CD4-positive, CD25-positive, alpha-beta regulatory T cell (primary cell): ENCODE measurements at regions not wholly inside any gene's neighbourhood (a gene's known extent, or its start where the extent isn't known, plus 50 kb on each side); places are given as distances from the start of the nearest gene placed in this dataset.
"Not testable (repeated sequence)": the region's sequence is repeated elsewhere in the genome, so short reads cannot be mapped to it uniquely, and the experiment has no call there.

Experiments used
- ATAC-seq, 2 donors: fragments of 150-1000 bp; cut with Tn5 transposase; one replicate each; pipeline ENCODE4 v1.10.0; 2021; ENCODE audit warnings: low read depth in 2 of 2, moderate number of reproducible peaks in 2 of 2, moderate library complexity in 1 of 2
- DNase-seq, 3 donors: peaks; one replicate each; pipeline versions ENCODE4 v3.0.0 to v3.0.0-alpha.2; 2012 to 2022; ENCODE audit warnings: mixed read lengths in 1 of 3
- H3K27ac ChIP-seq: one replicate; pipeline ENCODE4 v1.7.0; 2013; ENCODE audit warnings: mild to moderate bottlenecking, low read length; ENCODE audit not compliant: insufficient read depth, poor library complexity, severe bottlenecking
- H3K27me3 ChIP-seq: one replicate; pipeline ENCODE4 v1.7.0; 2013; ENCODE audit warnings: low read length; ENCODE audit not compliant: control insufficient read depth, insufficient read depth
- H3K36me3 ChIP-seq: one replicate; pipeline ENCODE4 v1.7.0; 2013; ENCODE audit warnings: mild to moderate bottlenecking, low read length, moderate library complexity; ENCODE audit not compliant: control insufficient read depth, insufficient read depth
- H3K4me1 ChIP-seq: 2 replicates; pipeline ENCODE4 v1.7.0; 2013; ENCODE audit warnings: mild to moderate bottlenecking, low read length; ENCODE audit not compliant: insufficient read depth, control insufficient read depth, poor library complexity, severe bottlenecking
- H3K4me3 ChIP-seq: one replicate; pipeline ENCODE4 v1.7.0; 2013; ENCODE audit warnings: low read depth, mild to moderate bottlenecking, low read length, moderate library complexity
- H3K9me3 ChIP-seq, 2 experiments: 1 replicate in 1 of 2; 2 replicates in 1 of 2; pipeline ENCODE4 v1.7.0; 2013; ENCODE audit warnings: low read length in 2 of 2, mild to moderate bottlenecking in 1 of 2, moderate library complexity in 1 of 2; ENCODE audit not compliant: control insufficient read depth in 2 of 2
- H3K27ac Mint-ChIP-seq, 3 donors: one replicate each; pipeline ENCODE4 v1.8.0; 2020 to 2022; ENCODE audit warnings: mild to moderate bottlenecking in 3 of 3, mixed read lengths in 3 of 3, moderate library complexity in 2 of 3
- H3K27me3 Mint-ChIP-seq: one replicate; pipeline ENCODE4 v1.8.0; 2022; ENCODE audit warnings: mild to moderate bottlenecking, mixed read lengths
- H3K36me3 Mint-ChIP-seq: one replicate; pipeline ENCODE4 v1.8.0; 2020; ENCODE audit warnings: mixed read lengths
- H3K4me1 Mint-ChIP-seq, 4 donors: one replicate each; pipeline ENCODE4 v1.8.0; 2020 to 2022; ENCODE audit warnings: mixed read lengths in 4 of 4, mild to moderate bottlenecking in 1 of 4
- H3K4me3 Mint-ChIP-seq, 4 donors: one replicate each; pipeline ENCODE4 v1.8.0; 2020 to 2022; ENCODE audit warnings: mild to moderate bottlenecking in 4 of 4, mixed read lengths in 4 of 4, moderate library complexity in 3 of 4
- H3K9me3 Mint-ChIP-seq, 7 donors: one replicate each; pipeline ENCODE4 v1.8.0; 2020 to 2022; ENCODE audit warnings: mixed read lengths in 7 of 7, mild to moderate bottlenecking in 3 of 7, moderate library complexity in 2 of 7

DNA sequence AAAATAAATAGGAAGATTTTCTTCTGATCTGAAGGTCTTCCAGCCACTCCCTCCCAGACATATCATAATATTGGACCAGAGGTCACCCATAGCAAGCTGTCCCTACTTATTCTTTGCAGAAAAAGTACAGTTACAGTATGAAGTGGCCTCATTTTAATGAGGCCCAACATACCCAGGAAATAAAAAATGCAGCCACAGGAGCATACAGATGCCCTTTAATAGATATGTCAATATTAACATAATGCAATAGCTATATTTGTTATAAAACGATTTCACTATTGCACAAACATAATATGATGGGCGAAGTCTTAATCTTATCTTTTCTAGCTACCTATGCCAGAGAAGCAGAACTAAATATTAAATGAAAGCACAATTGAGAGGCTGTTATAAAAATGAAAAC lies 124.1 kb upstream of the PRSS1 start:
- not testable (repeated sequence) for H3K4me3 Mint-ChIP-seq, H3K27me3 Mint-ChIP-seq, H3K4me3 ChIP-seq, ATAC-seq, H3K36me3 Mint-ChIP-seq, H3K4me1 ChIP-seq, H3K36me3 ChIP-seq, H3K9me3 Mint-ChIP-seq, DNase-seq, H3K27ac ChIP-seq, H3K9me3 ChIP-seq, H3K27me3 ChIP-seq
- Mint-ChIP-seq H3K27ac (peak overlapping the region in 1 of 3 donors; percentile 22), H3K4me1 (peaks cover 0 to 15% (median 3%) of the 10 kb centered on the region in 4 donors)

DNA sequence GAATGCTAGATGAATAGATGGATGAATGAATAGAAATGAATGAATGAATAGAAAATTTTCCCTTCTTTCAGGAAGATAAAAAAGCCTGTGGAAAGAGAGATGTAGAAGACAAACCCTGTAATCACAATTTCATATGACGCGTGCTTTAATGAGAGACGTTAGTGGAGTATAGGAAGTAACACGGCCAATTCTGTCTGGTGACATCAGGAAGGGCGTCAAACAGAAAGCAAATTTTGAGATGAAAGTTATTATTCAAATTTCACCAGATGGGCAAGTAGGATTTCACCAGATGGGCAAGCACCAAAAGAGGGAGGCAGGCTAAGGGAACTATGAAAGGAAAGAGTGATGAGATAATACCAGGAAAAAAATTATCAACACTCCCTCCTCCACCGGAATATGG lies 128.9 kb upstream of the PRSS1 start:
- peak overlapping the region; percentile 64 for H3K4me3 ChIP-seq
- H3K4me1 Mint-ChIP-seq, result peaks cover 0 to 24% (median 2%) of the 10 kb centered on the region in 4 donors
- H3K27me3 ChIP-seq, result no peaks in the 10 kb centered on the region
- peak overlapping the region in 2 of 3 donors; percentile 57 to 91 for H3K27ac Mint-ChIP-seq
- H3K4me3 Mint-ChIP-seq, result peak overlapping the region; percentile 65 to 85 (median 76)
- DNase-seq (no peak), ATAC-seq (no peak)
- peak overlapping the region; percentile 75 for H3K27ac ChIP-seq
- no peaks in the 10 kb centered on the region for H3K36me3 ChIP-seq
- H3K36me3 Mint-ChIP-seq, result peaks cover under 1% of the 10 kb centered on the region
- peaks cover 5% of the 10 kb centered on the region for H3K27me3 Mint-ChIP-seq
- H3K9me3 Mint-ChIP-seq, result no peaks in the 10 kb centered on the region
- no peaks in the 10 kb centered on the region for H3K9me3 ChIP-seq
- H3K4me1 ChIP-seq, result no peaks in the 10 kb centered on the region

DNA sequence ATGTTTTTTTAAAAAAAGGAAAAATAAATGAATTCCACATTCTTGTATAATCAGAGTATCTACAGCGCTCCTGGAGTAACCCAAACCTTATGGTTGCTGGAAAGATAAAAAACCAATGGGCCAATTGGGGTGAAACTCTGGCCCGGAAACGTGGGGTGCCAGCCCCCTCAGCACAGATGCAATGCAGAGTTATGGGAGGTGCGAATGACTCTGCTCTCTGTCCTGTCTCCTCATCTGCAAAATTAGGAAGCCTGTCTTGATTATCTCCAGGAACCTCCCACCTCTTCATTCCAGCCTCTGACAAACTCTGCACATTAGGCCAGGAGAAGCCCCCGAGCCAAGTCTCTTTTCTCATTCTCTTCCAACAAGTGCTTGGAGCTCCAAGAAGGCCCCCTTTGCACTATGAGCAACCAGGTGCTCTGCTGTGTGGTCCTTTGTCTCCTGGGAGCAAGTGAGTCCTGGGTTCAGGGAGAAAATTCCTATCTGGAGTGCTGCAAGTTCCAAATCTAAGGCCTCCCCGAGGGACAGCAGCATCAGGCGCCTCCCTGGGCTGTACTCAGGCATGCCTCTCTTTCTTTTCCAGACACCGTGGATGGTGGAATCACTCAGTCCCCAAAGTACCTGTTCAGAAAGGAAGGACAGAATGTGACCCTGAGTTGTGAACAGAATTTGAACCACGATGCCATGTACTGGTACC lies 130.5 kb upstream of the PRSS1 start:
- ATAC-seq, result peak in 1 of 2 donors; percentile 45
- H3K36me3 Mint-ChIP-seq, result peaks cover 7% of the 10 kb centered on the region
- no peaks in the 10 kb centered on the region for H3K4me1 ChIP-seq
- H3K4me3 Mint-ChIP-seq, result peak overlapping the region; percentile 34 to 80 (median 75)
- no peak for DNase-seq
- H3K27me3 Mint-ChIP-seq, result peaks cover 5% of the 10 kb centered on the region
- H3K4me1 Mint-ChIP-seq, result peaks cover 0 to 31% (median 2%) of the 10 kb centered on the region in 4 donors
- peak overlapping the region; percentile 57 for H3K4me3 ChIP-seq
- H3K27ac ChIP-seq, result peak overlapping the region; percentile 65
- H3K9me3 Mint-ChIP-seq, result no peaks in the 10 kb centered on the region
- H3K9me3 ChIP-seq, result no peaks in the 10 kb centered on the region
- H3K27me3 ChIP-seq, result no peaks in the 10 kb centered on the region
- peak overlapping the region in 1 of 3 donors; percentile 42 for H3K27ac Mint-ChIP-seq
- H3K36me3 ChIP-seq, result no peaks in the 10 kb centered on the region

DNA sequence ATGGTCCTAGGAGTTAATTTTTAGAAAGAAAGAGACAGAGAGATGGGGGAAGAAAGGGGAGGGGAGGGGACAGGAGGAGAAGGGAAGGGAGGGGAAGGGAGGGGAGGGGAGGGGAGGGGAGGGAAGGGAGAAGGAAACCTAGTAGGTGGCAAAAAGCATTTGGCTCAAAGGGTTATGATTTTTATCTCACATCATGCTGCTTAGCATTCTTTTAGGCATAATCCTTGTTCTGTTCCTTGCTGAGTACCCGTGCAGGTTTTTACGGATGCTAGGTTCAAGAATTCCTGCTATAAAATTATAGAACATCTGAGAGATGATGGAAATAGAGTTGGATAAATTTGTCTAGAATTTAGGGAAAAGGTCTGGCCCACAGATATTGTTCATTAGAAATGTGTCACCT lies 132.4 kb upstream of the PRSS1 start:
- H3K4me1 ChIP-seq, result no peaks in the 10 kb centered on the region
- DNase-seq, result no peak
- peaks cover 0 to 39% (median 2%) of the 10 kb centered on the region in 4 donors for H3K4me1 Mint-ChIP-seq
- H3K36me3 ChIP-seq, result no peaks in the 10 kb centered on the region
- H3K27me3 ChIP-seq, result no peaks in the 10 kb centered on the region
- H3K9me3 Mint-ChIP-seq, result no peaks in the 10 kb centered on the region
- peaks cover 7% of the 10 kb centered on the region for H3K36me3 Mint-ChIP-seq
- H3K27ac ChIP-seq, result peak overlapping the region; percentile 55
- H3K4me3 Mint-ChIP-seq, result peak overlapping the region; percentile 82 to 88 (median 84)
- peak overlapping the region in 2 of 3 donors; percentile 74 to 81 for H3K27ac Mint-ChIP-seq
- no peak for ATAC-seq
- H3K27me3 Mint-ChIP-seq, result peaks cover 5% of the 10 kb centered on the region
- no peaks in the 10 kb centered on the region for H3K9me3 ChIP-seq
- peak overlapping the region; percentile 65 for H3K4me3 ChIP-seq

DNA sequence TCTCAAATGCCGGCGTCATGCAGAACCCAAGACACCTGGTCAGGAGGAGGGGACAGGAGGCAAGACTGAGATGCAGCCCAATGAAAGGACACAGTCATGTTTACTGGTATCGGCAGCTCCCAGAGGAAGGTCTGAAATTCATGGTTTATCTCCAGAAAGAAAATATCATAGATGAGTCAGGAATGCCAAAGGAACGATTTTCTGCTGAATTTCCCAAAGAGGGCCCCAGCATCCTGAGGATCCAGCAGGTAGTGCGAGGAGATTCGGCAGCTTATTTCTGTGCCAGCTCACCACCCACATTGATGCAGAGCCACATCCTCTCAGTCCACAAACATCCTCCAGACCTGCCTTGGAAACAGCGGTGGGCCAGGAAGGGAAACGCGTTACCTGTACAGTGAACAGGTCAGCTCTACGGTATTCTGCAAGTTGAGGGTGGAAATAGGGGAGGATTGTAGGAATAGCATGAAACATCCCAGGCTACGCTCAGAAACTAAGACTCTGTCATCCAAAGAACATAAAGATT lies 133.1 kb upstream of the PRSS1 start:
- Histone ChIP-seq H3K27ac (peak overlapping the region; percentile 55), H3K4me3 (peak overlapping the region; percentile 65), H3K36me3 (no peaks in the 10 kb centered on the region), H3K9me3 (no peaks in the 10 kb centered on the region), H3K27me3 (no peaks in the 10 kb centered on the region), H3K4me1 (no peaks in the 10 kb centered on the region)
- H3K4me1 Mint-ChIP-seq, result peaks cover 0 to 45% (median 5%) of the 10 kb centered on the region in 4 donors
- peak overlapping the region; percentile 74 to 91 (median 81) for H3K27ac Mint-ChIP-seq
- H3K4me3 Mint-ChIP-seq, result peak overlapping the region; percentile 82 to 88 (median 84)
- no peaks in the 10 kb centered on the region for H3K9me3 Mint-ChIP-seq
- H3K27me3 Mint-ChIP-seq, result peaks cover 5% of the 10 kb centered on the region
- no peak for ATAC-seq
- H3K36me3 Mint-ChIP-seq, result peaks cover 7% of the 10 kb centered on the region
- DNase-seq, result no peak

DNA sequence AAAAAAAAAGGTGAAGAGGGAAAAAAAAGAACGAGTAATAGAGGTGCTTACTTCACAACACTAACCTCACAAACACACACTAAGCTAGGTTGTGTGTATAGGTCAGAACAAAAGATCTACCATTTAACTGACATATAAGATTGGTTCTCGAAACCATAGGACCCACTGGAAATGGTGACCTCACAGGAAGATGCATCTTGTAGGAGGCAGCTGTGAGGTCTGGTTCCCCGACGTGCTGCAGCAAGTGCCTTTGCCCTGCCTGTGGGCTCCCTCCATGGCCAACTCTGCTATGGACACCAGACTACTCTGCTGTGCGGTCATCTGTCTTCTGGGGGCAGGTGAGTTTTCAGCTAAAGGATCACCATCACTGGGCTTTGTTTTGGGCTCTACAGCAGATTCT lies 133.8 kb upstream of the PRSS1 start:
- peak overlapping the region; percentile 82 to 89 (median 86) for H3K4me3 Mint-ChIP-seq
- peaks cover 5% of the 10 kb centered on the region for H3K27me3 Mint-ChIP-seq
- no peak for DNase-seq
- peak overlapping the region; percentile 81 to 94 (median 91) for H3K27ac Mint-ChIP-seq
- Histone ChIP-seq H3K36me3 (no peaks in the 10 kb centered on the region), H3K27me3 (no peaks in the 10 kb centered on the region), H3K27ac (peak overlapping the region; percentile 55), H3K4me3 (peak overlapping the region; percentile 65), H3K9me3 (no peaks in the 10 kb centered on the region), H3K4me1 (no peaks in the 10 kb centered on the region)
- ATAC-seq, result peak in 1 of 2 donors; percentile 28
- H3K4me1 Mint-ChIP-seq, result peaks cover 0 to 52% (median 5%) of the 10 kb centered on the region in 4 donors
- H3K9me3 Mint-ChIP-seq, result no peaks in the 10 kb centered on the region
- peaks cover 7% of the 10 kb centered on the region for H3K36me3 Mint-ChIP-seq

DNA sequence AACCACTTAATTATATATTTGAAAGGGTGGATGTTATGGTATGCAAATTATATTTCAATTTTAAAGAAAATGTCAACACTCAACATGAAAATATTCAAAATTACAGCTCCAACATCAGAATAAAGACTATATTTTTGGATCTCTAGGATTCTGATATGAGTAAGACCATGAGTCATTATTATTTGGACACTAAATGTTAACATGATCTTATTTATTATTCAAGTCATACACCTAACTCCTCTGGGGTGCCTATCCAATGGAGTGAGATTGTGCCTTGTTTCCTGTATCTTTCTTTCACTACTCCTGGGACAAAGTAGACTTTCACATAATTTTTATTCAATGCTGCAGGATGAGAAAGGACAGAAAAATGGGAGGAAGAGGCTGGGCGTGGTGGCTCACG lies 135.2 kb upstream of the PRSS1 start:
- peaks cover 5% of the 10 kb centered on the region for H3K27me3 Mint-ChIP-seq
- ATAC-seq (no peak), DNase-seq (no peak)
- Histone ChIP-seq H3K4me3 (no peak overlapping the region), H3K36me3 (no peaks in the 10 kb centered on the region), H3K27ac (peak overlapping the region; percentile 55), H3K27me3 (no peaks in the 10 kb centered on the region), H3K4me1 (no peaks in the 10 kb centered on the region), H3K9me3 (no peaks in the 10 kb centered on the region)
- H3K9me3 Mint-ChIP-seq, result no peaks in the 10 kb centered on the region
- H3K36me3 Mint-ChIP-seq, result peaks cover 7% of the 10 kb centered on the region
- H3K27ac Mint-ChIP-seq, result peak overlapping the region; percentile 52 to 94 (median 62)
- peaks cover 4 to 57% (median 9%) of the 10 kb centered on the region in 4 donors for H3K4me1 Mint-ChIP-seq
- H3K4me3 Mint-ChIP-seq, result peak overlapping the region in 1 of 4 donors; percentile 74
